ENCODE measurements at regions not wholly inside any gene's neighbourhood (a gene's known extent, or its start where the extent isn't known, plus 50 kb on each side); places are given as distances from the start of the nearest gene placed in this dataset.
"Not testable (repeated sequence)": the region's sequence is repeated elsewhere in the genome, so short reads cannot be mapped to it uniquely, and the experiment has no call there.

DNA sequence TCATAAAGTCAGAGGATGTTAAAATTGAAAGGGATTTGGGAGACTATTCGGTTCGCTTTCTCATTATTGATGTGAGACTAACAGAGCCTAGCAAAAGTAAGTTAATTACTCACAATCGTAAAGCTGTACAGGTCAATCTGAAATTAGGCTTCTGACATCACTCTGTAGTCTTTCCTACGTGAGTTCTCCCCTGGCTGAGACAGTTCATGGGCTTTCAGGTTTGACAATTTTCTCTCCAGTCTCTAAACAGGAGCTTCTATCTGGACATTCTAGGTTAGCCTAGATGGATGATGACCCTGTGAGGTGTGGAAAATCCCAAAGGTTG, 77.5 kb upstream of the VKORC1L1 start:
- TF ChIP-seq NFRKB (IDR thresholded peaks at IDR 0.05); SP1 (IDR thresholded peaks at IDR 0.05); BHLHE40 (IDR thresholded peaks at IDR 0.05; ENCODE audit: borderline replicate concordance); ELF4 (IDR thresholded peaks at IDR 0.05); FOXK2 (IDR thresholded peaks at IDR 0.05); FOXA1 (IDR thresholded peaks at IDR 0.05); LEF1 (IDR thresholded peaks at IDR 0.05; ENCODE audit: borderline replicate concordance); SUZ12 (IDR thresholded peaks at IDR 0.05); ARNT (IDR thresholded peaks at IDR 0.05); FOXM1 (IDR thresholded peaks at IDR 0.05; ENCODE audit: borderline replicate concordance): not testable (repeated sequence)

Data from HEK293T (cell line).